Lower lobe of right lung (tissue), 2 donors: ENCODE measurements at regions not wholly inside any gene's neighbourhood (a gene's known extent, or its start where the extent isn't known, plus 50 kb on each side); places are given as distances from the start of the nearest gene placed in this dataset.

ENCODE experiments used
- ATAC-seq, 2 donors: fragments of 200-7000 bp; cut with Tn5 transposase; one replicate each; pipeline ENCODE4 v1.9.1; 2020 to 2022; ENCODE audit warnings: mild to moderate bottlenecking in 2 of 2, moderate library complexity in 2 of 2
- DNase-seq: peaks from one replicate; pipeline ENCODE4 v3.0.0-alpha.2; 2020
- H3K27ac ChIP-seq: fragments of 200-600 bp; one replicate; pipeline ENCODE4 v1.8.0; 2022
- H3K27me3 ChIP-seq: fragments of 200-600 bp; one replicate; pipeline ENCODE4 v1.8.0; 2022; ENCODE audit warnings: low read depth
- H3K36me3 ChIP-seq: fragments of 200-600 bp; one replicate; pipeline ENCODE4 v1.8.0; 2022; ENCODE audit warnings: mild to moderate bottlenecking
- H3K4me1 ChIP-seq: fragments of 200-600 bp; one replicate; pipeline ENCODE4 v1.8.0; 2022
- H3K4me3 ChIP-seq: fragments of 200-600 bp; one replicate; pipeline ENCODE4 v1.8.0; 2022; ENCODE audit warnings: mild to moderate bottlenecking
- H3K9me3 ChIP-seq: fragments of 200-600 bp; one replicate; pipeline ENCODE4 v1.8.0; 2022
- CTCF ChIP-seq: fragments of 200-600 bp; IDR thresholded peaks from one replicate; pipeline ENCODE4 v1.8.0; 2022; ENCODE audit warnings: antibody characterized with exemption, mild to moderate bottlenecking
- intact Hi-C: fragments of 100-400 bp; cut with DNase I; formaldehyde crosslinking; loops from one replicate; pipeline ENCODE4 v1.11.0; 2022
- donor health status: DM: no; HTN: yes; CAD: no; lungs with severe emphysema.

- H3K27me3 ChIP-seq = no peaks in the 10 kb centered on the region
- H3K27ac ChIP-seq = no peak overlapping the region
- no peak overlapping the region for H3K4me3 ChIP-seq
- DNase-seq = no peak
- no peak for TF ChIP-seq CTCF
- intact Hi-C loops = no loop called here
- no peak for ATAC-seq
- no peaks in the 10 kb centered on the region for H3K9me3 ChIP-seq
- no peaks in the 10 kb centered on the region for H3K4me1 ChIP-seq
- H3K36me3 ChIP-seq = no peaks in the 10 kb centered on the region
Measured at GRCh38 chr3:18232317-18232716, 192.8 kb downstream of the SATB1 start.

- Histone ChIP-seq H3K4me3 (no peak overlapping the region), H3K27me3 (no peaks in the 10 kb centered on the region), H3K36me3 (no peaks in the 10 kb centered on the region), H3K9me3 (no peaks in the 10 kb centered on the region), H3K27ac (no peak overlapping the region), H3K4me1 (no peaks in the 10 kb centered on the region)
- TF ChIP-seq CTCF = no peak
- intact Hi-C loops = no loop called here
- ATAC-seq = no peak
- no peak for DNase-seq
Measured at GRCh38 chr3:18228060-18228459, 197.1 kb downstream of the SATB1 start.

- Histone ChIP-seq H3K4me3 (no peak overlapping the region), H3K9me3 (no peaks in the 10 kb centered on the region), H3K27me3 (no peaks in the 10 kb centered on the region), H3K4me1 (no peaks in the 10 kb centered on the region), H3K36me3 (no peaks in the 10 kb centered on the region), H3K27ac (no peak overlapping the region)
- DNase-seq (no peak), ATAC-seq (no peak)
- TF ChIP-seq CTCF = no peak
- intact Hi-C loops = no loop called here
Measured at GRCh38 chr3:18225709-18226108, 199.4 kb downstream of the SATB1 start.

GRCh38 chr3:18224426-18224825, 200.7 kb downstream of the SATB1 start:
- ATAC-seq (no peak), DNase-seq (no peak)
- intact Hi-C loops = no loop called here
- no peak for TF ChIP-seq CTCF
- no peak overlapping the region for H3K4me3 ChIP-seq
- no peaks in the 10 kb centered on the region for H3K4me1 ChIP-seq
- H3K9me3 ChIP-seq = no peaks in the 10 kb centered on the region
- no peaks in the 10 kb centered on the region for H3K36me3 ChIP-seq
- H3K27ac ChIP-seq = no peak overlapping the region
- H3K27me3 ChIP-seq = no peaks in the 10 kb centered on the region

GRCh38 chr3:18223974-18224373, 201.2 kb downstream of the SATB1 start:
- H3K27ac ChIP-seq = no peak overlapping the region
- no peaks in the 10 kb centered on the region for H3K36me3 ChIP-seq
- H3K4me1 ChIP-seq = no peaks in the 10 kb centered on the region
- TF ChIP-seq CTCF = no peak
- intact Hi-C loops = no loop called here
- no peaks in the 10 kb centered on the region for H3K27me3 ChIP-seq
- no peak overlapping the region for H3K4me3 ChIP-seq
- DNase-seq (no peak), ATAC-seq (no peak)
- H3K9me3 ChIP-seq = no peaks in the 10 kb centered on the region

- ATAC-seq = peak in 1 of 2 donors; percentile 48
Measured at GRCh38 chr3:18223571-18223970, 201.6 kb downstream of the SATB1 start.

More at GRCh38 chr3:18223571-18223970, 201.6 kb downstream of the SATB1 start:
- Histone ChIP-seq H3K9me3 (no peaks in the 10 kb centered on the region), H3K4me1 (no peaks in the 10 kb centered on the region), H3K27me3 (no peaks in the 10 kb centered on the region), H3K27ac (no peak overlapping the region), H3K4me3 (no peak overlapping the region), H3K36me3 (no peaks in the 10 kb centered on the region)
- intact Hi-C loops = no loop called here
- no peak for TF ChIP-seq CTCF
- DNase-seq = no peak
